GM18873 (cell line): ENCODE measurements at regions not wholly inside any gene's neighbourhood (a gene's known extent, or its start where the extent isn't known, plus 50 kb on each side); places are given as distances from the start of the nearest gene placed in this dataset.

Experiments
- ATAC-seq: cut with Tn5 transposase; IDR thresholded peaks from one replicate; pipeline ENCODE4 v1.9.1; 2021; ENCODE audit warnings: mild to moderate bottlenecking, moderate library complexity, moderate number of reproducible peaks; ENCODE audit not compliant: unreplicated experiment, low FRiP score

DNA sequence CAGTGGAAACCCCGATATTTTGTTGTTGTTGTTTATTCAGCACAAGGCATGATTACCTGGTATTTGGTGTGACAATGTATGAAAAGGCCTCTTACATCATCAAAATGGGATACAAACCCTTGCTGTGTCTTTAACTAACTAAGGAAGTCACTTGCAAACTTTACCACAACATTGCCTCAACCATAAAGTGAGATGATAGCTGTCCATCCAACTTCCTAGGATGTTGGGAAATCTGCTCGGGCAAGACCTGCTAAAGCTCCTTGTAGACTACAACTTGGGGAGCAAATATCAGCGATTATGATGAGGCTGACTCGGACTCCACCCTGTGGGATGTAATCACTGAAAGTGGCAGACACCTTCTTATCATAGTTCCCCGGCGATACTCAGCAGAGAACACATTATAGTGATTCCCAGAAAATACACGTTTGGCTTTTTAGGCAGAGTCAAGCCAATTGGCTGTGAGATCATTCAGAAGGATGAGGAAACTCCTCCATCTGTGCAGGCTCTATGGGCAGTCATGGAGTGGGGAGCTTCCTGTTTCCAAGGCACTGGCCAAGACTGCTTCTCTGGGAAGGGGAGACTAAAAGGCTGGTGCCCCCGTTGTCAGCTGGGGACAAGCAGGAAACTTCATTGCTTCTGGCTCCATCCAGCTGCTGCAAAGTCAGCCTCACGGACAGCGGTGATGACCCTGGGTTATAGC is 289.0 kb downstream of the RNF144A start:
- ATAC-seq: no peak

DNA sequence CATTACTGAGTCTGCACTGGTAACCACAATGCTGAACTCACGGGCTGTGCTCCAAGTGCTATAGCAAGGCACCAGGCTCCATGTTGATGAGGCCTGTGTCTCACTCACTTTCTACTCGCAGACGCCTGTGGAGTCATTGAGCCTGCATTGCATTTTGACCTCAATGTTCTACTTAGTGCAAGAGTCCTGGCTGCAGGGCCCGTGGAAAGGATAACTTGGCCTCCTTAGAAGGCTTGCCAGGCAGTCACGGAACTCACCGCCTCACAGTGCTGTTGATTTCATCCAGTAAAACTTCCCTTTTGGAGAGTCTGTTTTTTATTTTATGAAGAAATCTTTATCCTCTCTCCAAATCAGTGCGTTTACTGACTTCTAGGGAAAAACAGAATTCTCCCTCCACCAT is 290.4 kb downstream of the RNF144A start:
- ATAC-seq: no peak

DNA sequence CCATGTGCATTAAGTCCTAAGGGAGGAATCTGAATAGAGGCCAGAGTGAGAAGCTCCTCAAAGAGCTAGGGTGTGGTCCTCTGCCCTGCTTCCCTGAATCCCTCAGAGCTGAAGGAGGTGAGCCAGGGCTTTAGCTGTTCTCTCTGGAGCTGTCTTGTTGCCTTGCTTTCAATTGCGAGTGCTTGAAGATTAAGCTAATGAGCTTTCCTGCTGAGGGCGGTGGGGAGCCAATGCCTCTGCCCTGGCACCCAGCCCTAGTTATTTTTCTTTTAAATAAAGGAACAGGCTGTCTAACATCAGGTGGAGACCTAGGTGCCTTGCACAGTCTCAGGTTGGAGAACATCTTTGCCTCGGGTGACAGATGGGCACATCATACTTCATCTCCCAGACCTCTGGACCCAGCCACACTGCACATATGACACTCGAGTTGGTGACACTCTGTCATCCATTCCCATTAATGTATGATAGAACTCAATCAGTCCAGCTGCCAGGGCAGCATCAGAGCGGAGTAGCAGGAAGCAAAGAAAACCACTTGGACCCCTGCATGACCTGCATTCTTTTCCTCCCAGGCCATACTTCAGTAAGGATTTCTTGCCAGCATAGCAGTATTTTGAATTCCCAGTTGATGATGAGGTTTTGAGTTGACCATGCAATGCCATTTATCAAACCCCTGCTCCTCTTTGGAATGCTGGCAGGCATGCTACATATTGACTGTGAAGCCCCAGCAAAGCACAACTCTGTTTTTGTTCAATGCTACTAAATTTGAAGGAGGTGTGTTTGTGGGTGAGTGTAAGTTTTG is 292.7 kb downstream of the RNF144A start:
- no peak for ATAC-seq

DNA sequence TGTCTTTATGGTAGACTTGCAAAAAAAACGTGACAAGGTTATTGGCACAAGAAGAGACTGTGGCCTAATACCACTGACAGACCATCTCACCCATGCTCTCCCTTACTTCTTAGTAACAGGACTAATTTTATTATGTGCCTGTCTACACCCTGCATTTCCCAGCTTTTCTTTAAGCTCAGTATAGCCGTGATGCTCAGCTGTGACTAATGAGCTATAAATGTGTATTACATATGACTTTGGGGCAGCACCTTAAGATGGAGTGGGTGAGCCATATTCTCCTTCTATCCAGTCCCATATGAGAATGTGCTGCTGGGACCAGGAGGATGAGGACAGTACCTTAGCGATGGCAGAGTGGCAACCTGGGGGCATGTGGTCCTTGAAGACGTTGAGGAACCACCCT is 293.5 kb downstream of the RNF144A start:
- no peak for ATAC-seq

DNA sequence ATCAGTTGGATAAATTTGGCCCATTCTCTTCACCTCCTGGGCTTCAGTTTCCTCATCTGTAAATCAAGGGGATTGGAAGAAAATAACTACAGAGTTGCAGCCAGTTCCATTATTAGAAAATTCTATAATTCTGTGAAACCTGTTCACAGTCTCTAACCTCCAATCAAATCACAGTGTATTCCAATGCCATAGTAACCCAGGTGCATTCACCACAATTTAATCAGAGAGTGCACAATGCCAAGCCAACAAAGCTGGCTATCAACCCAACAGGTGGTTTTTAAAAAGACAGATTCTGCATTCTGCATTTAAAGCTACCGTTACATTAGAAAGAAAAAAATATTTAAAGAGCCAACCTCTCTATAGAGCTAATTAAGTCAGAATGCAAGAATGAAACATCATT is 308.6 kb downstream of the RNF144A start:
- ATAC-seq: no peak

DNA sequence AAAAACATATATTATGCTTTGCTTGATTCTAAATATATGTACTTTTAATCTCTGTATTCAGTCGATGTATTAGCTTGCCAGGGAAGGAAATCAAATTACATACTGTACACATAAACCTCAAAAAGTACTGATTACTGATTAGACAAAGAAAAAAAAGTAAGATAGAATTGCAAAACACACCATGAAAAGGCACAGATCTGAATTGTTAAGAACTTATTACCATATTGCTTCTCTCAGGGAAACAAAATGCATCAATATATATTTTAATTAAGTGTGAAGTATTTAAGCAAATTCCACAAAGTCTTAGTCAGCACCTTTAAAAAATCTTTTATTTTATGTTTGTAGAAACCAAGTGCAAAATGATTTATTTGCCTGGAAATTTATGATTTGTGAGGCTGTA is 309.3 kb downstream of the RNF144A start:
- no peak for ATAC-seq

DNA sequence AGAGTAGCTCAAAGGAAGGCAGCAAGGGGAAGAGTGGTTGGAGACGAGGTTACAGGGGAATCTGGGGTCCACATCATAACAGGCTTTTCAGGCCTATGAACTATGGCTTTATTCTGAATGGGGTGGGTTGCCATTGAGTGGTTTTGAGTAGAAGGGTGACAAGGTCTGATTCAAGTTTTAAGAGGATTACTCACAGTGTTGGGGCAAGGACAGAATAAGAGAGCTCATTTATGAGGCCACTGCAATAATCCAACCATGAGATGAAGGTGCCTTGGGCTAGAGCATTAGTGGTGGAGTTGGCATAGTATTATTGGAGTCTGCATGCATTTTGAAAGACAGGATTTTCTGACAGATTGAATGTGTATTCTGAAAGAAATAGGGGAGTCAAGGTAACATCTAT is 315.9 kb downstream of the RNF144A start:
- no peak for ATAC-seq

DNA sequence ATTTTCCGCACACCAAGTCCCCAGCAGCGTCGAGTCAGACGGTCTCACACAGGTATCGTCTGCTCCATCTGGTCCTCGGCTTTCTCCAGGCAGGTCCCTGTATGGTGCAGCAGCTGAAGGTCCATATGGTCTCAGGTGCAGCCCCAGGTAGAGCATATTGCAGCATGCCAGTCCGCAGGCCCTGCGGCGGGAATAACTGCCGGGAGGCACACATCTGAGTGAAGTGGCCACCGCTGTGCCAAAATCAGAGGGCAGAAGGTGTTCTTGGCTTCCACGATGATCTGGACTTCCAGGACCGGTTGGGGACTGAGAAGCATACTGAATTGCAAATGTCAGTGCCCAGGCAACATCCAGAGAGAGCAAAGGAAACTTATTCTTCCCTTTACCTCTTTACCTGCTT is 320.3 kb downstream of the RNF144A start:
- no peak for ATAC-seq

DNA sequence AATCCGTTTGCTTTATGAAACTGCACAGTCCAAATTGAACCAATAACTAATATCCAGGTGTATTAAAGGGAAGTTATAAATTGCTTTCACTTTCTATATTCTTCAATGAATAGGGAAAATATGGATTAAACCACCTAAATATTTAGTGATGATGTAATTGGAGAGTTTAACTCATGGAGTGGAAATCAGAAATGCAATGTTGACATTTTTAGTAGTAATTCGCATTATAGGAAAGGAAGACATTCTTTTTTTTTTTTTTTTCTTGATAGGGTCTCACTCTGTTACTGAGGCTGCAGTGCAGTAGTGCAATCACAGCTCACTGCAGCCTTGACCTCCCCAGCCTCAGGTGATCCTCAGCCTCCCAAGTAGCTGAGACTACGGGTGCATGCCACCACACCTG is 321.9 kb downstream of the RNF144A start:
- no peak for ATAC-seq

DNA sequence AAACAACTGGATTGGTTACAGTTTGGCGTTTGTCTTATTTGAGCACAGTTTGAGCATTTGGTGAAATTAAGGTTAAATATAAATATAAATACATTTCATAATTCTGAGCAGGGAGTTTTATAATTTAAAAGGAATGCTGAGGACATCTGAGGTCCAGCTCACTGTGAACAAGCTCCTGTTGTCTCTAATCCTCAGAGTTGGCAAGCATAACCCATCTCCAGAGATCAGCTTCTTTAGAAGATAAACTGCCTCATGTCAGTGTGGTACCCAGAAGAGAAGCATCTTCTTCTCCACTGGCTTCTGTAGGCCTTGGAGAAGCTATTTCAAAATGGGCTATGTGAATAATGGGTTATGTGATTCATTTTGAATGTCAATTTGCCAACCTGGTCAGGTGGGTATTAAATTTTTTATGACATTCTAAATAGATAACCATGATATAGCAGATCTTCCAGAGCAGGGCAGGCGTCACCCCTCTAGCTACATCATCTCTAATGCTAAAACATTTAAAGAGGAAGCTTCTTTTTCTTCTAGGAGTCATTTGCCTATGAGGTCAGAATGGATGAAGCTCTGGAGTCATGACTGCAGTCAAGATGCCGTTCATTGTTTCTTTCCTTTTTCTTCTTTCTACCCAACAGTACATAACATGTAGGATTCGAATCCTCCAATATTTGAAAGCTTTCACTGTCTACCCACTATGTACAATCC is 324.0 kb downstream of the RNF144A start:
- ATAC-seq: no peak

DNA sequence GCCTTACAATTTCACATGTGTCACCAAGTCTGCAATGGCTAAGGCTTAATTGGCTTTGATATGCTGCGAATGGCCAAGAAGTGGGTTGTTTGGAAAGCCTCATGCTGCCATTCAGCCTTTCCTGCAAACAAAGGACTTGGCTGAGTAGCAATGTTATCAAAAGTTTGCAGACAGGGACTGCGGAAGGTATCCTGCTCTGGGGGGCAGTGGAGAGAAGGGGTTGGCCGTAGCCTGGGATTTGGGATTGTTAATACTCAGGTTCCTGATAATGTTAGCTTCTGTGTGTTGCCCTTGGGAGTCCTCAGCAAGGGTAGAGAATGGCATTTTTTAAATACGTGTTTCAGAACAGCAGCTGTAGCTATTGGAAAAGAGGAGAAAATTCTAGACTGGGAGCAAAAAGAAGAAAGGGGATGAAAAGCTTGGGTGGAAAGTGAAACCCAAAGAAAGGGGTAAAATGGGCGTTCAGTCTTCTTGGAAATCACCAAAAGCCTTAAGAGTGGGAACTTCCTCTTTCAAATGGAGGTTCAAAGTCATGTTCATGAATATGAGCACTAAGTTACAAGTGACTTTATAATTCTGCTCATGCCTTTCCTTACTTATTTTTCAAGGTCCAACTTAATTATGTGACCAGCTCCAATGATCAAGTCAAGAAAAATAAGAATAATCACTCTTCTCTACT is 325.1 kb downstream of the RNF144A start:
- no peak for ATAC-seq

DNA sequence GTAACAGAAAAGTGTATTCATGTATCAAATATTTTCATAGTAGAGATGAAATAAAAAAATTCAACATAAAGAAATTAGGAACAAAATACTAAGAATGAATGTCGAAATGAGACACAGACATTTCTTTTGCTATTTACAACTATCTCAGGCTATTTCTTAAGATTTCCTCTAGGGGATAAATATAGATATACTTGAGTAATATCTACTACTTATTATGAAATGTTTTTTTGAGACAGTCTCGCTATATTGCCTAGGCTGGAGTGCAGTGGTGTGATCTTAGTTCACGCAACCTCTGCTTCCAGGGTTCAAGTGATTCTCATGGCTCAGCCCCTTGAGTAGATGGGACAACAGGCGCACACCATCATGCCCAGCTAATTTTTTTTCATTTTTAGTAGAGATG is 326.1 kb downstream of the RNF144A start:
- ATAC-seq: no peak

DNA sequence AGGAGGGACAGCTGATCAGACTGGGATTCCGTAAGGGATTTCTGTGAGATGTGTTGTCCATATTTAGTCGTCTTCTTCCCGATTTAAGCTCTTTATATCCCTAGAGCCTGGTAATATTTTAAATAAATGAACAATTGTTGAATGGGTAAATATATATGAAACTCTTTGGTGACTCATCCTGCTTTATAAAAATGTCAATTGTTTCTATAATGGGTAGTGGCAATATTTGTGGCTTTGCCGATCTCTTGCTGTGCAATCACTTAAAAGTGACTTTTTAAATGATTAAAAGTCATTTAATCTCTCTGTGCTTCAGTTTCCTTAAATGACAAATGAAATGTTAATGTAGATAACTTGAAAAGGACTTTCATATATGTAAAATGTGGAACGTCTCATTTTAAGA is 339.2 kb downstream of the RNF144A start:
- ATAC-seq: no peak

DNA sequence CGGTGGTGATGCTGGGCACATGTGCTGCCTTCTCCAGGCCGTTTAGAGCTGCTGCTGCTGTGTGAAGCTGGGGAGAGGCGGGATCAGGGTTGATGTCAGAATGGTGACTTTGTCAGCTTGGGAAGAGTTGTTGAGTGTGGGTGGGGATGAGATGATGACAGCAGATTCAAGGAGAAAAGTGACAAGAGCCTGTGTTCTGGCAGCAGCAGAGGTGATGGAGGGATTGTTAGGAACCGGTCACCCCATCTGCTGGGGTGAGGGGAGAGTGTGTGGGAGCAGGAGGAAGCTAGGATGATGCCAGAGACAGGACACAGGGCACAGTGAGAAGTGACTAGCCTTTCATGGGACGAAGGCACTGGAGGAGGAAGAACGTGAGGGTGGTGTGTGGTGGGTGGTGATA is 345.5 kb downstream of the RNF144A start:
- no peak for ATAC-seq

DNA sequence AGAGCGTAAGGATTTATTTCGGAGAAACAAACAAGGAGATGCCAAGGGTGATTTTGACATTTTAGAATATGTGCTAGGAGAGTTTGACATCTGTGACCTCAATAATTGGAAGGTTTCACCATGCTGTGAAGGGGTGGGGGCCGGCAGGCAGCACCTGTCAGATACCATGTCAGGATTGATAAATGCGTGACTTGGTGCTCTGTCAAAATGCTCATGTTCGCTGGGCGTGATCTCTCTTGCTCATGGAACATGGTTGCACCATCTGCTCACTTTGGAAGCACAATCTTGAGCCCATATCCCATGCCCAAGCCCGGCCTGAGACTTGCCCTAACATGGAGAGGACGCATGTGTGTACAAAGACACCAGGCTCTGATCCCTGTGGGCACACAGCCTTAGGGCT is 347.6 kb downstream of the RNF144A start:
- no peak for ATAC-seq

DNA sequence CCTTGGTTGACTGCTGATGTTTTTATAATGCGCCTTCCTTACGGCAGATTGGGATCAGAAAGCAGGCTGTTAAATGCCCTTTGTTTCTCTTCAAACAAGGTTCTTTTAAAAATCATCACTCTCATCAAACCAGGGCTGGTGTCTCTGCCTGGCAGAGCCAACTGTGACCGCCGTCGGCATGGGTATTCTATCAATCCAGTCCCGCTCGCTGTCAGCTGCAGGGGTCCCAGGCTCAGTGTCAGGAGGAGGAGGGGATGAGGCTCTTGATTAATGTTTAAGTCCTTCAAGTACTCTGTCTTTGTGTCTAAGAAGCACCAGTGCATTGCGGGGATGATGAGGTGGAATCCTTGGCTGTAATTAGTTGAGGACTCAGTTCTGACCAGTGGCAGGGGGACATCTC is 348.1 kb downstream of the RNF144A start:
- ATAC-seq: no peak

DNA sequence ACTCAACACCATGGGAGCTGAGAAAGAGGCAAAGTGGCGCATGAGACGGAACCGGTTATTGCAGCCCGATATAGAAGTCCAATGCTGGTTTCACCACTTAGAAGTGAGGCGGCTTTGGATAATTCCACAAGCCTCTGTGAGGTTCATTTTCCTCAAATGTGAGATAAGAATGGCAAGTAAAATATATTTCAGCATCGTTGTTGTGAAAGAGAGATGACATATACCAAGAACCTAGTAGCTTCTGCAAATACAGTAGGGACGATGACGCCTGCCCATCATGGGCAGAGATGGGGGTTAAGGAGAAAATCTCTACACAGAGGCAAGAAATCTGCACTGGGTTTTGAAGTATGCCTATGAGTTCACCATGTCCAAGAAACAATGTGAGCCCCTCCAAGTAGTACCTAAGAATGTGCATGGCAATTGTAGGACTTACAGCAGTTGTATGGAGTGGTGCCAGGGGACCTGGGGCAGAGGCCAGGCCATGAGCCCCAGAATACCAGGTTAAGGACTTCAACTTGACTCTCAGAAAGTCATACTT is 352.0 kb downstream of the RNF144A start:
- no peak for ATAC-seq

DNA sequence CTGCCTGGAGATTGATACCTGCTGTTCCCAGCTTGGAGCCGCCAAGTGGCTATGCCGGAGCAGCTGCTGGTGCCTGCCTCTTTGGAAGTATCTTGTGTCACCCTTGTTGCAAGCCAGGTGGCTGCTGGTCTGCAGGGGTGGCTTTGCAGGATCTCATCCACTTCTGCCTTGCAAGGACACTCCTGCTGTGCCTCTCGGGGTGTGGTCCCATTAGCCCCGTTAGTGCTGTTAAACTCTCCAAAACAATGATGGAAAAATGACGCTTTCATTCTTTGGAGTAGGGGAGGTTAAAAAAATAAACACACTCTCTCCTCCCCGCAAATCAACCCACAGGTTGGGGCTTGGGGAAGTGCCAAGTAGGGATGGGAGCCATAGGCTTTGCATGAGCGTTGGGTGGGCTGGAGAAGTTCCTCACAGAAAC is 352.8 kb downstream of the RNF144A start:
- ATAC-seq: no peak

DNA sequence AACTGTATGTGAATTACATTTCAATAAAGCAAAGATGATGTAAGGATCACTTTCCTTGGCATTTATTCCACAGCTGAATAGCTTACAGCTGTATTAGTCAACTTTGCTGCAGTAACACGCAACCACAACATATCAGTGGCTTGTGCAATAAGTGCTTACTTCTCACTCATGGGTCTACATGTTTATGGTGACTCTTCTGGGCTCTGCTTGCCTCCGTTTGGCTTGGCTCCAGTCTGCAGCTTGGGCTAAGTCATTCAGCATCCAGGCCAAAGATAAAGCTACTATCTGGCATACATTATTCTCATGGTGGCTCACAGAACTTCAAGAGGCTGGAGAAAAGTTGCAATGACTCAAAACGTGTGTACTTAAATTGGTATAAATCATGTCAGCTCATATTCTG is 355.0 kb downstream of the RNF144A start:
- no peak for ATAC-seq

DNA sequence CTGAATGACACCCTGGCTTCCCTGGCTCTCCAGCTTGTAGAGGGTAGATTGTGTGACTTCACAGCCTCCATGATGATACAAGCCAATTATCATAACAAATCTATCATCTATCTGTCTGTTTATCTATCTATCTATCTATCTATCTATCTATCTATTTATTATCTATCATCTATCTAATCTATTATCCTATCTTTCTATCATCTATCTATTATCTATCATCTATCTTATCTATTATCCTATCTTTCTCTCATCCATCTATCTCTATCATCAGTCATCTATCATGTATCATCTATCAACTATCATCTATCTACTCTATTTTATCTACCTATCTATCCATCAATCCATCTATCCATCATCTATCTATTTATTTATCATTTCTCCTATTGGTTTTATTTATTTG is 361.8 kb downstream of the RNF144A start:
- no peak for ATAC-seq
